AG08395 (cell line): ENCODE measurements at regions not wholly inside any gene's neighbourhood (a gene's known extent, or its start where the extent isn't known, plus 50 kb on each side); places are given as distances from the start of the nearest gene placed in this dataset.

Experiments used
- DNase-seq: peaks from one replicate; pipeline ENCODE4 v3.0.0; 2012; ENCODE audit warnings: mixed read lengths, low spot score

- DNase-seq, result no peak
These were observed 64.6 kb upstream of the ELOVL5 start for GRCh38 chr6:53413326-53413725.

GRCh38 chr6:53412751-53413150 is 64.0 kb upstream of the ELOVL5 start:
- DNase-seq, result no peak

GRCh38 chr6:53412021-53412715 is 63.4 kb upstream of the ELOVL5 start:
- DNase-seq, result no peak

- no peak for DNase-seq
These were observed 62.7 kb upstream of the ELOVL5 start for GRCh38 chr6:53411451-53411850.

- DNase-seq, result peak; percentile 52
These were observed 61.9 kb upstream of the ELOVL5 start for GRCh38 chr6:53410508-53411258.

GRCh38 chr6:53408826-53409225 is 60.1 kb upstream of the ELOVL5 start:
- DNase-seq, result no peak

GRCh38 chr6:53399027-53399344 is 50.2 kb upstream of the ELOVL5 start:
- no peak for DNase-seq

GRCh38 chr6:53398247-53399026 is 49.7 kb upstream of the ELOVL5 start:
- DNase-seq, result no peak
